Activated naive CD8-positive, alpha-beta T cell treated with anti-CD3 and anti-CD28 coated beads for 36 hours (primary cell): ENCODE measurements at regions not wholly inside any gene's neighbourhood (a gene's known extent, or its start where the extent isn't known, plus 50 kb on each side); places are given as distances from the start of the nearest gene placed in this dataset.

Source experiments
- DNase-seq: peaks from one replicate; pipeline ENCODE4 v3.0.0; 2021
- H3K27ac Mint-ChIP-seq: one replicate; pipeline ENCODE4 v1.8.0; 2022; ENCODE audit warnings: mild to moderate bottlenecking, moderate library complexity, mixed read lengths
- H3K27me3 Mint-ChIP-seq: one replicate; pipeline ENCODE4 v1.8.0; 2022; ENCODE audit warnings: mild to moderate bottlenecking, mixed read lengths
- H3K36me3 Mint-ChIP-seq: one replicate; pipeline ENCODE4 v1.8.0; 2021; ENCODE audit warnings: mild to moderate bottlenecking, mixed read lengths
- H3K4me1 Mint-ChIP-seq: one replicate; pipeline ENCODE4 v1.8.0; 2021; ENCODE audit warnings: mixed read lengths
- H3K4me3 Mint-ChIP-seq: one replicate; pipeline ENCODE4 v1.8.0; 2022; ENCODE audit warnings: mild to moderate bottlenecking, moderate library complexity, mixed read lengths
- H3K9me3 Mint-ChIP-seq: one replicate; pipeline ENCODE4 v1.8.0; 2022; ENCODE audit warnings: mixed read lengths

DNA sequence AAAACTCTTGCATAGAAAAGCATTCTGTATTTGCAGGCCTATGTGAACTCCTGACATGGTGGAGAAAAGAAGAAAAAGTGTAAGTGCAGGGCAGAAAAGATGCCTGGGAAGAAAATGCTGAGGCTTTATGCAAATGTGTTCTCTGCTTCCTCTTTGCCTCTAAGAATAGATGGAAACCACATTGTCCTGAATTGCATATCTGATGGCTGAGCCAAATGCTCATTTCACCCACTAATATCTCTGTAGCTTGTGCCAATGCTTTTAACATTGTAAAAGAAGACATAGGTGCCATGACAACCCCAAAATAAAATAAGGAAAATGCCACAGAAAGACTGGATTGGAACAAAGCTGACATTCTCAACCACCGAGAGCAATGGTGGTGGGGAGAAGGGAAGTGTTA lies 307.4 kb downstream of the GRIA2 start:
- Mint-ChIP-seq H3K27ac (no peak overlapping the region), H3K4me3 (no peak overlapping the region), H3K27me3 (no peaks in the 10 kb centered on the region), H3K36me3 (no peaks in the 10 kb centered on the region), H3K9me3 (peaks cover 22% of the 10 kb centered on the region), H3K4me1 (no peaks in the 10 kb centered on the region)
- no peak for DNase-seq

DNA sequence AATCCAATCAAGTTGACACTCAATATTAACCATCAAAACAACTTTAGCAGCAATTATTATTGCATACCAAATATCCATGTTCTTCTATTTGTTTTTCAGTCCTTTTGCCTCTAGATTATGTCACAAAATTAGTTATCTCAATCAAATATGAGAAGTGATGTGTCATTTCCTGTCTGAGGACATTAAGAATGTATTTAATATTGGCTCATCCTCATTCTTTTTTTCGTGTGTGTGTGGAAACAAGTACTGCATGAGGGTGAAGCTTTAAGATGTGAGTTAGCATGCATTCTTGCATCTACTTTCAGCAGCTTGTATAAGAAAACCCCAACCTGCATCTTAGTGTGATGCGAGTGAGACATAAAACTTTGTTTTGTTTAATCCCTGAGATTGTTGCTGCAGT lies 301.4 kb downstream of the GRIA2 start:
- no peaks in the 10 kb centered on the region for H3K4me1 Mint-ChIP-seq
- no peaks in the 10 kb centered on the region for H3K36me3 Mint-ChIP-seq
- DNase-seq = no peak
- no peak overlapping the region for H3K27ac Mint-ChIP-seq
- peaks cover 6% of the 10 kb centered on the region for H3K9me3 Mint-ChIP-seq
- H3K27me3 Mint-ChIP-seq = no peaks in the 10 kb centered on the region
- H3K4me3 Mint-ChIP-seq = no peak overlapping the region

DNA sequence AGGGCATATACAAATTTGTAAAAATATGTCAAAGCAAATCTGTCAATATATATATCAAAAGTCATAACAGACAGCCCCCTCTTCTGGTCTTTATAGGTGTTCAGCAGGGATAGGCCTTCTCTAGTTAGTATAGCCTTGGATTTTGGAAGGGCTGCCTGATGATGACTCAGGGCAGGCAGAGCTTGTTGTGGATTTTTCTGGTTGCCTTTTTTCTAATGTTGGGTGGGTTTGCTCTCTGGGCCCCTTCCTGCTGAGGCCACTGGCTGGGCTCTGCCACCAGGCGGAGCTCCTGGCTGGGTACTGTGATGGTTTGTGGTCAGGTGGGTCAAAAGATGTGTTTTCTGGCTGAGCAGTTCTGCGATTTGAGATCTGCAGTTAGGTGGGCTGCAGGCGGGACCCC lies 294.2 kb downstream of the GRIA2 start:
- no peaks in the 10 kb centered on the region for H3K9me3 Mint-ChIP-seq
- no peak overlapping the region for H3K27ac Mint-ChIP-seq
- no peaks in the 10 kb centered on the region for H3K36me3 Mint-ChIP-seq
- H3K4me3 Mint-ChIP-seq = no peak overlapping the region
- no peaks in the 10 kb centered on the region for H3K27me3 Mint-ChIP-seq
- H3K4me1 Mint-ChIP-seq = no peaks in the 10 kb centered on the region
- DNase-seq = no peak

DNA sequence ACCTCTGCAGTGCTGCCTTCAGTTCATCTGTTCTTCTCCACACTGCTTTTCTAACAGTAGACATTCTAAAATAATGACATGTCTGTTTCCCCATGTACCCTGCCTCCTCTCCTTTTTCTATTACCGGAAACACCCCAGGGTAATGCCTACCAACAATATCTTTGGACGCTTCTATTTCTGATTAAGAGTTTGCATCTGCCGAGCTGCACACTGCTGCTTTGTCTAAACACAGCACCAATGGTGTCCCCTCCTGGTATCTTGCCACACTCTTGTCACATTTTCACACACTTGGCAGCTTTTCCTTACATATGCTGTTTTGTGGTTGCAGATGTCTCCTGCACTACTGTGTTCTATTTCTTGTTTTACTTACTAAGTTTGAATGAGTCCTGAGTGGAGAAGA lies 288.8 kb downstream of the GRIA2 start:
- H3K4me3 Mint-ChIP-seq = no peak overlapping the region
- no peak for DNase-seq
- no peaks in the 10 kb centered on the region for H3K36me3 Mint-ChIP-seq
- H3K4me1 Mint-ChIP-seq = no peaks in the 10 kb centered on the region
- H3K27ac Mint-ChIP-seq = no peak overlapping the region
- peaks cover 4% of the 10 kb centered on the region for H3K9me3 Mint-ChIP-seq
- H3K27me3 Mint-ChIP-seq = no peaks in the 10 kb centered on the region

DNA sequence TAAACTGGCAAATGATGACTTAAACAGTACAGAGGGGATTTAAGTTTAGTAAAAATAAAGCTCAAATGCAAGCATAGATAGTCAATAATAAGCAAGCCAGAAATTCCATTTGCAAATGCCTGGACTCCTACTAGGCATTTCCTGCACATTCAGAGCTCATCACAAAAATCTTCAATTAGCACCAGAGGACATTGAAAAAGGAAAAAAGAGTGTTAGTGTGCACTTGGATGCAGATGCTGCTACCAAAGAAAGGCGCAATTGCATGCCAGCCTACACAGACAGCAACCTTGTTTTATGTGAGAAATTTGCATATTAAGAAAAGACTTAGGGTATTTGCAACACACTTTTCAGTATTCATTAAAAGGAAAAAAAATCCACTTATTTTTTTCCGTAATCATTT lies 282.1 kb downstream of the GRIA2 start:
- no peak for DNase-seq
- Mint-ChIP-seq H3K27ac (no peak overlapping the region), H3K36me3 (no peaks in the 10 kb centered on the region), H3K27me3 (no peaks in the 10 kb centered on the region), H3K4me1 (no peaks in the 10 kb centered on the region), H3K9me3 (peaks cover 4% of the 10 kb centered on the region), H3K4me3 (no peak overlapping the region)

DNA sequence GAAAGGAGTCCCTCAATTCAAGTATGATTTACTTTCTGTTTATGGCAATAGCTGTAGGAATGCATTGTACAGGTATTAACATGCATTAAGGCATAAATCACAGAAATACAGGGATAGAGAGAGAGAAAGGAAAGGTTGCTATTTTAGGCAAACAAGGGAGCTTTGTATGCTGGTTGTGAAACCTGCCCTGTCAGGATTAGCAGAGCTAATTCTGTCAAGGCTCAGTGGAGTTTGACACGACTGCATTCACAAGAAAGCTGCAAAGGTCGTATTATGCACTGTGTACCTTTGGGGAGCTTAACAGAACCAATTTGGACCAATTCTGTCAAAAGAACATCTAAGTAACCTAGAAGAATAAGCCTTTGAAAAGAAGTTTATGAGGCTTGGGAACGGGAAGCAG lies 239.3 kb downstream of the GRIA2 start:
- H3K27ac Mint-ChIP-seq = no peak overlapping the region
- no peaks in the 10 kb centered on the region for H3K36me3 Mint-ChIP-seq
- H3K9me3 Mint-ChIP-seq = peaks cover 8% of the 10 kb centered on the region
- H3K4me1 Mint-ChIP-seq = no peaks in the 10 kb centered on the region
- H3K27me3 Mint-ChIP-seq = no peaks in the 10 kb centered on the region
- no peak for DNase-seq
- no peak overlapping the region for H3K4me3 Mint-ChIP-seq

DNA sequence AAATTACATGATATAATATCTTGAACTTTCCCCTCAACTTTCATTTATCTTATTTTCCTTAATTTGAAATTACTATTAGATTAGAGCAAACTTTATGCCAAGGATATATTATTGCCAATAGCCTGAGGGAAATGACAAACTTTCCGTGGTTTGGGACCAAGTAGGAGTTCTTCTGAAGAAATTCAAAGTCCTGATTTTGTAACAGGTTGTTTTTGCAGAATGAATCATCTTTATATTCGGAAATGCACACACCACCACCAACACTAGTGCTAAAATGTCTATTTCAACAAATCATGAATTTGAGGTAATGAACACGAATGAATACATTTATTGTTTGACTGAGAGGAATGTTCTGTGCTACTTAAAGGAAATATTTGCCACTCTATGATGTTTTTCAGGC lies 226.7 kb downstream of the GRIA2 start:
- Mint-ChIP-seq H3K4me3 (no peak overlapping the region), H3K27me3 (no peaks in the 10 kb centered on the region), H3K9me3 (peaks cover 3% of the 10 kb centered on the region), H3K4me1 (no peaks in the 10 kb centered on the region), H3K27ac (no peak overlapping the region), H3K36me3 (no peaks in the 10 kb centered on the region)
- no peak for DNase-seq

DNA sequence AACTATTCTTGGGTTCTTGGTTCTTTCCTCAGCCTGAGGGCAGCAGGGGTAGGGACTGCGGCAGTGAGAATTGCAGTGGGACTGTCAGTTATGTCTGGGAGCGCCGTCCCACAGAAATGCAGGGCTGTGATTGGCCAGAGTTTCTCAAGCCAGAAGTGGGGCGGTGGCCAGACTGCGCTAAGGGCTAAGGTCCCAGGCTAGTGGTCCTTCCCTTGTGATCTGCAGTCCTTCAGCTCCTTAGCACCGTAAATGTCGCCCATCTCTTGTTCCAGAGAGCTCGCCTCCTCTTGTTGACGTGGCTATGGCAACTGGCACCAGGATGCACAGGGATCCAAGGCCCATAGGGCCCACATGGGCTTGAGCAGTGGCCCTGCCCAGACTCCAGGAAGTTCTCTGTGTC lies 223.5 kb downstream of the GRIA2 start:
- Mint-ChIP-seq H3K27me3 (no peaks in the 10 kb centered on the region), H3K27ac (no peak overlapping the region), H3K36me3 (no peaks in the 10 kb centered on the region), H3K4me1 (no peaks in the 10 kb centered on the region), H3K4me3 (no peak overlapping the region), H3K9me3 (peaks cover 4% of the 10 kb centered on the region)
- no peak for DNase-seq

DNA sequence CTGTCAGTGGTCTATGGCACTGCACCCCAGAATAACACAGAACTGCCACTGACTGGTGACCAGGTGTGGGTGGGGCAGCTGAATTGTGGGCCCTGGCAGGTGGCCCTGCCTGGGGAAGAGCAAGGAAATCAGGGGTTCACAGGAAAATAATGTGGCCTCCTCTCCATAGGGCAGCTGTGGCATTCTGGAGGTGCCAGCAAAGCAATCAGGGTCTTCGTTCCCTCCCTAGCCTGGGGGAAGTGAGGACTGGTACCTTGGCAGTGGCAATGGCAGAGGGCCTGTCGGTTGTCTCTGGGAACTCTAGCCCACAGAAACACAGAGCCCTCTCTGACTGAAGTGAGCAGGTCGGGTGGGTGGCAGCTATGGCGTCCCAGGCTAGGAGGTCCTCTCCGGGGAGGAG lies 223.0 kb downstream of the GRIA2 start:
- Mint-ChIP-seq H3K27ac (no peak overlapping the region), H3K9me3 (peaks cover 4% of the 10 kb centered on the region), H3K27me3 (no peaks in the 10 kb centered on the region)

DNA sequence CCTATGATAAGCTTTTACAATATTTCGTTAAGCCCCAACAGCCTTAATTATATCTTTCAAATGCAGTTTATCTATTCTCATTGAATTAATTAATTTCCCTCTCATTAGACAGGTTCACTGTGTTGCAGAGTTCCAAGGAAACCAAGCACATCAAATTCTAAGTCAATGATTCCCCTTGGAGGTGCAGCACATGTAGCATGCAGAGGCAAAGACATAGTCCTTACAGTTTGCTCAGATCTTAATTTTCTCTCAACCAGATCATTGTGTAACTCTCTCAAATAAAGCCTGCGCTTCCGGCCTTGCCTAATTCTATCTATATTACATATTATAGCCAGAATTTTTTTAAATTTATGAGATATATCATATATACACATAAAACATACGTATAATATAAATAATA lies 205.4 kb downstream of the GRIA2 start:
- H3K4me3 Mint-ChIP-seq = no peak overlapping the region
- no peaks in the 10 kb centered on the region for H3K36me3 Mint-ChIP-seq
- no peaks in the 10 kb centered on the region for H3K27me3 Mint-ChIP-seq
- peaks cover 9% of the 10 kb centered on the region for H3K9me3 Mint-ChIP-seq
- no peak overlapping the region for H3K27ac Mint-ChIP-seq
- H3K4me1 Mint-ChIP-seq = no peaks in the 10 kb centered on the region
- DNase-seq = no peak

More for the DNA sequence above, 223.0 kb downstream of the GRIA2 start:
- no peak overlapping the region for H3K4me3 Mint-ChIP-seq
- H3K4me1 Mint-ChIP-seq = no peaks in the 10 kb centered on the region
- no peaks in the 10 kb centered on the region for H3K36me3 Mint-ChIP-seq
- no peak for DNase-seq

DNA sequence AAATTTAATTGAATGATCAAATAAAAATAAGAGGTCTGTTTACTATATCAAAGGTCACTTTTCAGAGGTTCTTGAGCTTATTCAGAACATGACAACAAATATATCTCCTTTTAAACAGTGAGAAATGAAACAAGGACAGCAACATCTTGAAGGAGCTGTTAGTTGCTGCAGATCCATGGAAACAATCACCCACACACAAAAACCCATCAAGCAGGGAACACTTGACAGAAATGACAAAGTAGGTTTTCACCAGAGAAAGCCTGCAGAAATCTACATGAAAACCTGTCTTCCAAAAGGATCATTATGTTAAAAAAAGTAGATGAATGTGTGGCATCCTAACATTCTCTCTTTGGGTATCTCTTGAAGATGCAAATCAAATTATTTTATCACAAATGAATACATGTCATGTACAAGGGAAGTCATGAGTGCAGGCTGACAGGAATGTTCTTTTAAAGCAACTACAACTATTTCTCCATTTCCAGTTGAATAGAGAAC lies 203.0 kb downstream of the GRIA2 start:
- DNase-seq = no peak
- Mint-ChIP-seq H3K27me3 (no peaks in the 10 kb centered on the region), H3K4me3 (no peak overlapping the region), H3K9me3 (peaks cover 10% of the 10 kb centered on the region), H3K4me1 (no peaks in the 10 kb centered on the region), H3K36me3 (no peaks in the 10 kb centered on the region), H3K27ac (no peak overlapping the region)

DNA sequence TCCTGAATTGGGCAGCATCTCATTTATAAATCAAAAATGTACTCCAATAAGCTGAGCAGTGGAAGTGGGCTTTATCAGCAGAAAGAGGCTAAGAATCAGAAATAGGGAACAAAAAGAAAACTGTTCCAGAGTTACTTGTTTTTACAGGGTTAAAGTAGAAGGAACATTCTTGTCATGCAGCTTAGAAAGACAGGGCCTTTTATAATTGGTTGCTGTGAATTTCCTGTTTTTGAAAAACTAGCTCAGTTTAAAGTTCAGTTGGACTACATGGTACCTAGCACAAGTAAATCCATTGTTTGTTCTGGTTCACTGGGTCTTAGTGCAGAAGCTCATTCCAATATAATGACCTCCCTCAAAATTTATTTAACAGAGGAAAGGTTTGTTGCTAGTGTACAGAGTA lies 200.8 kb downstream of the GRIA2 start:
- Mint-ChIP-seq H3K4me3 (no peak overlapping the region), H3K4me1 (no peaks in the 10 kb centered on the region), H3K36me3 (no peaks in the 10 kb centered on the region), H3K9me3 (peaks cover 4% of the 10 kb centered on the region), H3K27me3 (no peaks in the 10 kb centered on the region), H3K27ac (no peak overlapping the region)
- no peak for DNase-seq
